ENCODE measurements at regions not wholly inside any gene's neighbourhood (a gene's known extent, or its start where the extent isn't known, plus 50 kb on each side); places are given as distances from the start of the nearest gene placed in this dataset.

DNA sequence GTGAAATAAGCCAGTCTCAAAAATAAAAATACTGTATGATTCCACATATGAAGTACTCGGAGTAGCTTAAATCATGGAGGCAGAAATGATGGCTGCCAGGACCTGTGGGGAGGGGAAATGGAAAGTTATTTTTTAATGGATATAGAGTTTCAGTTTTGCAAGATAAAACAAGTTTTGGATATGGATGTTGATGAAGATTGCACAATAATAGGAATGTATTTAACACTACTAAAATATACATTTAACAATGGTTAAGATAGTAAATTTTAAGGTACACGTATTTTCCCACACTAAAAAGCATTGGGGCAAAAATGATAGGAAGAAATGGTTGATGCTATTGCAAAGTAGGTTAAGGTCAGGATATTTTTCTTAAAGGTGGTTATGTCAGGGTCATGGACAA lies 1058.9 kb upstream of the MAP3K7 start:
- H3K4me3 ChIP-seq, result no peak overlapping the region
- H3K4me1 ChIP-seq, result no peaks in the 10 kb centered on the region
- no peak overlapping the region for H3K27ac ChIP-seq
- no peaks in the 10 kb centered on the region for H3K27me3 ChIP-seq (ENCODE audit: low read depth)
- intact Hi-C loops (cut with DNase I), result no loop called here
- no peaks in the 10 kb centered on the region for H3K36me3 ChIP-seq
- ATAC-seq (no peak), DNase-seq (no peak)
- TF ChIP-seq, protein P1, sequence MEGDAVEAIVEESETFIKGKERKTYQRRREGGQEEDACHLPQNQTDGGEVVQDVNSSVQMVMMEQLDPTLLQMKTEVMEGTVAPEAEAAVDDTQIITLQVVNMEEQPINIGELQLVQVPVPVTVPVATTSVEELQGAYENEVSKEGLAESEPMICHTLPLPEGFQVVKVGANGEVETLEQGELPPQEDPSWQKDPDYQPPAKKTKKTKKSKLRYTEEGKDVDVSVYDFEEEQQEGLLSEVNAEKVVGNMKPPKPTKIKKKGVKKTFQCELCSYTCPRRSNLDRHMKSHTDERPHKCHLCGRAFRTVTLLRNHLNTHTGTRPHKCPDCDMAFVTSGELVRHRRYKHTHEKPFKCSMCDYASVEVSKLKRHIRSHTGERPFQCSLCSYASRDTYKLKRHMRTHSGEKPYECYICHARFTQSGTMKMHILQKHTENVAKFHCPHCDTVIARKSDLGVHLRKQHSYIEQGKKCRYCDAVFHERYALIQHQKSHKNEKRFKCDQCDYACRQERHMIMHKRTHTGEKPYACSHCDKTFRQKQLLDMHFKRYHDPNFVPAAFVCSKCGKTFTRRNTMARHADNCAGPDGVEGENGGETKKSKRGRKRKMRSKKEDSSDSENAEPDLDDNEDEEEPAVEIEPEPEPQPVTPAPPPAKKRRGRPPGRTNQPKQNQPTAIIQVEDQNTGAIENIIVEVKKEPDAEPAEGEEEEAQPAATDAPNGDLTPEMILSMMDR (IDR thresholded peaks at IDR 0.05), result no peak
- no peaks in the 10 kb centered on the region for H3K9me3 ChIP-seq

DNA sequence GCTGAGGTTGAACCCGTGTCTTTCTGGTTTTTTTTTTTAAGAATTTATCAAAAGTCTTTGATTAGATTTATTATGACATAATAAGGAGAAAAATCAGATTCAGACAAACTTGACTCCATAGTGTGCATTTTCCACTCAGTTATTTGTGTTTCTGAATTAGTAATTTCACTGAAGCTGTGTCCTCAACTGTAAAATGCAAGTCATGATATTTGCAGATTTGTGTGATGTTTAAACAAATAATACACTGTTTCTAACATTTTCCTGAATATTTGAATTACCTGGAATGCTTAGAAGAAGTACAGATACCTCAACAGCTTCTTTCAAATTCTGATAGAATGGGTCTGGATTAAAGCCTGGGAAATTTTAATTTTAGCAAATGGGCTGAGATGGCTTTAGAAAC lies 1050.3 kb upstream of the MAP3K7 start:
- no peak overlapping the region for H3K4me3 ChIP-seq

DNA sequence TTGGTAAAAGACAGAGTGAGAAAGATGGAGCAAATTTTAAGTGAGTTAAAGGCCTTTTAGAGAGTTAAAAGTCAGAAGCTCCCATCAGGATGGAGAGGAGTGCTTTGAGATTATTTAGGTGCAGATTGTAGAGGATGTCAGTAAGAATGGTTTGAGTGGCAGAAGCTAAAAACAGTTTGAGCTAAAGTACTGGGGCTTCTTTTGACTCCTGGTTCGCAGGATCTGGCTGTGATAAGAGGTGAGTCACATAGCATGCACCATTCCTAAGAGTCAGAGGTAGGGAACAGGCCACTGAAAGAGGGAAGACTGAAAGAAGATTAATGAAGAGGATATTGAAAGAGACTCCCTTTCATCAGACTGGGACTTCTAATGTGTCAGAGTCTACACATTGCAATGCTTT lies 1047.9 kb upstream of the MAP3K7 start:
- Histone ChIP-seq H3K36me3 (no peaks in the 10 kb centered on the region), H3K27me3 (ENCODE audit: low read depth) (no peaks in the 10 kb centered on the region), H3K27ac (no peak overlapping the region), H3K9me3 (no peaks in the 10 kb centered on the region), H3K4me1 (no peaks in the 10 kb centered on the region), H3K4me3 (no peak overlapping the region)
- ATAC-seq (no peak), DNase-seq (no peak)
- intact Hi-C loops (cut with DNase I), result no loop called here
- TF ChIP-seq, protein P1 (IDR thresholded peaks at IDR 0.05), result no peak

More for the DNA sequence above, 1050.3 kb upstream of the MAP3K7 start:
- Histone ChIP-seq H3K4me1 (no peaks in the 10 kb centered on the region), H3K27ac (no peak overlapping the region), H3K9me3 (no peaks in the 10 kb centered on the region), H3K27me3 (ENCODE audit: low read depth) (no peaks in the 10 kb centered on the region), H3K36me3 (no peaks in the 10 kb centered on the region)
- DNase-seq (no peak), ATAC-seq (no peak)
- TF ChIP-seq, protein P1 (IDR thresholded peaks at IDR 0.05), result no peak
- intact Hi-C loops (cut with DNase I), result no loop called here

DNA sequence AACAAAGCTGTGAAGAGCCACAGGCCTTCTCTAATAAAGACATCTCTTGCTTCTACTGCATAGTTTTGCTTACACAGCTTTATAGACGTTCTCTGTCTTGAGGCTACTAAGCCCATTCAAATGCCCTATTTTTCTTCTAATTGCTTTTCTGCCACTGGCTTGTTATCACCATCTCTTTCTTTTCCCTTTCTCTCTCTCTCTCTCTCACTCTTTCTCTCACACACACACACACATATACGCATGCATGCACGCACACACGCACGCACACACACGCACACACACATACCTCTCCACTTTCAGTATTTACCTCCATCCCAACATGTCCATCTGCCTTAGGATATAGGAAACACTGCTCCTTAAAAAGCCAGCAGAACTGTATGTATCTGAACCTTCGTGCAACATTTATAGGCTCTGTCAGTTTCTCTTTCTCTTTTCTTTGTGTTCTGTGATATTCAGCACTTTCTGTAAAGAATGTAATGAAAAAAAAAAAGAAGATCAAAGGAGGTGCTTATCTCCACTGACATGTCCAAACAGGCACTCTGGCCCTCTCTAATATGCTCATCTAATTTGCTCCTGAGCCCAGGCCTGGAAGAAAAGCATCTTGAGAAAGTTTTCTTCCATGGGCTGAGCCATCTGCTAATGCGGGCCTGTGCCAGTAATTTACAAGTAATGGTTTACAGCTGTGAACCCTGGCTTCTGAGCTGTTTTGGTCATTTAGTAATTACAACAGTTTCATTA lies 1046.7 kb upstream of the MAP3K7 start:
- TF ChIP-seq, protein P1 (IDR thresholded peaks at IDR 0.05), result no peak
- H3K27ac ChIP-seq, result no peak overlapping the region
- DNase-seq (no peak), ATAC-seq (no peak)
- no peaks in the 10 kb centered on the region for H3K4me1 ChIP-seq
- intact Hi-C loops (cut with DNase I), result no loop called here
- no peaks in the 10 kb centered on the region for H3K27me3 ChIP-seq (ENCODE audit: low read depth)
- no peaks in the 10 kb centered on the region for H3K9me3 ChIP-seq
- H3K36me3 ChIP-seq, result no peaks in the 10 kb centered on the region
- no peak overlapping the region for H3K4me3 ChIP-seq

DNA sequence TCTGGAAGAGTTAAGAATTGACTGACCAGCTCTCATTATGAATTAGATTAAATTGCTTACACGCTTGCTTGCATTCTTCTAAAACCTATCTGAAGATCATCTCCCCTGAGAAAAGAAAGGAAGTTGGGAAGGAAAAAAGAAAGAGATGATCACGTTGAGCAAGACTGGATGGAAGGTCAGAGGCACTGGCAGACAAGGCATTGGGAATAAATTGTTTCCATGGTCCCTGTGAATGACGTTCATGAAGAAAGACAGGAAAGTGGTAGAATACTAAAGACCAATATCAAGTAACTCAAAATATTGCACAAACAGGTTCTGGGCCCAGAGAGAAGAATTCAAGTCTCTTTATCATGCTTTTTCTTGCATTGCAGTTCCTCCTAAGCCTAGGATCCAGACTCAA lies 1045.4 kb upstream of the MAP3K7 start:
- Histone ChIP-seq H3K4me3 (no peak overlapping the region), H3K4me1 (no peaks in the 10 kb centered on the region), H3K9me3 (no peaks in the 10 kb centered on the region), H3K27ac (no peak overlapping the region), H3K36me3 (no peaks in the 10 kb centered on the region), H3K27me3 (ENCODE audit: low read depth) (no peaks in the 10 kb centered on the region)
- TF ChIP-seq, protein P1 (IDR thresholded peaks at IDR 0.05), result no peak
- intact Hi-C loops (cut with DNase I), result no loop called here
- no peak for ATAC-seq
- DNase-seq, result no peak

All from lower lobe of right lung (tissue), 2 donors.